HCT116 (cell line): ENCODE measurements at regions not wholly inside any gene's neighbourhood (a gene's known extent, or its start where the extent isn't known, plus 50 kb on each side); places are given as distances from the start of the nearest gene placed in this dataset.

Experiments
- ATAC-seq: fragments of 200-7000 bp; cut with Tn5 transposase; 2 replicates; pipeline ENCODE4 v1.9.1; 2020; ENCODE audit warnings: mild to moderate bottlenecking, moderate library complexity
- BruUV-seq: library from RNA; stranded (reverse); fragments of 400-500 nt; replicated peaks from 2 replicates; lab custom pipeline; 2021; lab: Mats Ljungman, UMichigan
- CTCF ChIA-PET: fragments of 300-600 bp; sonication (Branson Sonifier 250); formaldehyde crosslinking; loops from one replicate; lab custom pipeline; 2021; ENCODE audit warnings: antibody characterized with exemption; lab: Charles Lee
- POLR2A ChIA-PET: fragments of 300-600, 350-600 bp; sonication (Branson Sonifier 250); formaldehyde crosslinking; loops from one replicate; lab custom pipeline; 2021; ENCODE audit warnings: antibody characterized with exemption; lab: Charles Lee
- RAD21 ChIA-PET, 2 experiments: fragments of 300-600 bp; sonication (Branson Sonifier 250); formaldehyde crosslinking; loops; one replicate each; lab custom pipeline; 2023; ENCODE audit warnings: low total read pairs in 2 of 2; ENCODE audit not compliant: uncharacterized antibody in 2 of 2, unreplicated experiment in 2 of 2, low non-redundant PET in 1 of 2; lab: Charles Lee
- DNase-seq: peaks from one replicate; pipeline ENCODE4 v3.0.0-alpha.2; 2010; ENCODE audit warnings: low read depth, low spot score
- H2AFZ ChIP-seq: fragments of 200-600 bp; shearing (Covaris generic), sonication (generic); 2 replicates; pipeline ENCODE4 v1.6.1; 2017; ENCODE audit warnings: low read depth, mixed run types, mixed read lengths, antibody characterized with exemption, low read length; ENCODE audit not compliant: poor library complexity, severe bottlenecking
- H3K27ac ChIP-seq: 2 replicates; pipeline ENCODE4 v1.5.1; 2012; ENCODE audit warnings: low read depth, low read length
- H3K27me3 ChIP-seq: fragments of 200-600 bp; sonication (generic); 2 replicates; pipeline ENCODE4 v1.6.1; 2016; ENCODE audit warnings: mixed run types, low read length, mixed read lengths; ENCODE audit not compliant: insufficient read depth
- H3K36me3 ChIP-seq, 2 experiments: fragments of 200-500 bp in 1 of 2; fragments of 200-600 bp in 1 of 2; sonication (Bioruptor generic) in 1 of 2; sonication (generic) in 1 of 2; 2 replicates each; pipeline versions ENCODE4 v1.5.1 to v1.6.1; 2014 to 2016; ENCODE audit warnings: low read length in 2 of 2, inconsistent platforms in 1 of 2, mixed read lengths in 1 of 2, mixed run types in 1 of 2; ENCODE audit not compliant: insufficient read depth in 2 of 2, control insufficient read depth in 1 of 2
- H3K4me1 ChIP-seq, 2 experiments: fragments of 200-600 bp in 1 of 2; sonication (generic) in 1 of 2; 2 replicates each; pipeline versions ENCODE4 v1.5.1 to v1.6.1; 2012 to 2017; ENCODE audit warnings: low read length in 2 of 2, inconsistent platforms in 1 of 2, mild to moderate bottlenecking in 1 of 2, mixed read lengths in 1 of 2, mixed run types in 1 of 2, moderate library complexity in 1 of 2; ENCODE audit not compliant: insufficient read depth in 2 of 2, control insufficient read depth in 1 of 2
- H3K4me2 ChIP-seq: fragments of 200-600 bp; sonication (generic); 2 replicates; pipeline ENCODE4 v1.6.1; 2017; ENCODE audit warnings: mixed run types, low read length, mixed read lengths
- H3K4me3 ChIP-seq, 2 experiments: fragments of 200-600 bp in 1 of 2; sonication (generic) in 1 of 2; replicated peaks in 1 of 2; 2 replicates each; pipeline ENCODE4 v1.5.1; 2011 to 2016; ENCODE audit warnings: low read length in 2 of 2, control low read depth in 1 of 2, low read depth in 1 of 2, mild to moderate bottlenecking in 1 of 2, mixed read lengths in 1 of 2, mixed run types in 1 of 2
- H3K79me2 ChIP-seq: fragments of 200-600 bp; sonication (generic); 2 replicates; pipeline ENCODE4 v1.6.1; 2017; ENCODE audit warnings: mild to moderate bottlenecking, mixed run types, low read length, moderate library complexity, mixed read lengths; ENCODE audit not compliant: insufficient read depth
- H3K9ac ChIP-seq: fragments of 200-600 bp; sonication (generic); 2 replicates; pipeline ENCODE4 v1.6.1; 2016; ENCODE audit warnings: low read length, mixed read lengths
- H3K9me2 ChIP-seq: fragments of 200-600 bp; sonication (generic), shearing (Covaris generic); 2 replicates; pipeline ENCODE4 v1.6.1; 2017; ENCODE audit warnings: mixed run types, mild to moderate bottlenecking, moderate library complexity; ENCODE audit not compliant: insufficient read depth
- H3K9me3 ChIP-seq, 2 experiments: fragments of 200-500 bp in 1 of 2; fragments of 200-600 bp in 1 of 2; sonication (Bioruptor generic) in 1 of 2; sonication (generic) in 1 of 2; 2 replicates each; pipeline ENCODE4 v1.6.1; 2014 to 2017; ENCODE audit warnings: low read length in 2 of 2, mixed read lengths in 2 of 2, inconsistent platforms in 1 of 2, low read depth in 1 of 2, mild to moderate bottlenecking in 1 of 2, mixed run types in 1 of 2, moderate library complexity in 1 of 2; ENCODE audit not compliant: control insufficient read depth in 1 of 2, insufficient read depth in 1 of 2
- H4K20me1 ChIP-seq: fragments of 200-600 bp; sonication (generic), shearing (Covaris generic); 2 replicates; pipeline ENCODE4 v1.6.1; 2017; ENCODE audit warnings: mixed run types, mild to moderate bottlenecking, moderate library complexity; ENCODE audit not compliant: insufficient read depth
- EGR1 ChIP-seq: IDR thresholded peaks from 2 replicates; pipeline ENCODE4 v1.6.1; 2012; ENCODE audit warnings: low read depth
- ELF1 ChIP-seq: IDR thresholded peaks from 2 replicates; pipeline ENCODE4 v1.6.1; 2012; ENCODE audit warnings: low read depth, borderline replicate concordance
- EZH2phosphoT487 ChIP-seq: fragments of 200-600 bp; IDR thresholded peaks from 2 replicates; pipeline ENCODE4 v1.6.1; 2018; ENCODE audit warnings: antibody characterized with exemption, borderline replicate concordance
- FOSL1 ChIP-seq: IDR thresholded peaks from 2 replicates; pipeline ENCODE4 v1.6.1; 2012; ENCODE audit warnings: low read depth
- RAD21 ChIP-seq: IDR thresholded peaks from 2 replicates; pipeline ENCODE4 v1.6.1; 2012; ENCODE audit warnings: low read depth, mild to moderate bottlenecking
- SIN3A ChIP-seq: IDR thresholded peaks from 2 replicates; pipeline ENCODE4 v1.6.1; 2012; ENCODE audit warnings: low read depth
- TCF7L2 ChIP-seq: IDR thresholded peaks from 2 replicates; pipeline ENCODE4 v1.7.0; 2011; ENCODE audit warnings: borderline replicate concordance, inconsistent platforms; ENCODE audit not compliant: insufficient read depth, insufficient read length; ENCODE audit errors: extremely low read depth
- YY1 ChIP-seq: IDR thresholded peaks from 2 replicates; pipeline ENCODE4 v1.6.1; 2011; ENCODE audit warnings: low read length, low read depth, moderate library complexity, mild to moderate bottlenecking; ENCODE audit not compliant: insufficient replicate concordance; ENCODE audit errors: extremely low read depth
- ZNF274 ChIP-seq: fragments of 200-500 bp; sonication (Bioruptor generic); IDR thresholded peaks from 2 replicates; pipeline ENCODE4 v1.6.1; 2014; ENCODE audit warnings: mild to moderate bottlenecking, low read depth, low read length, inconsistent platforms
- intact Hi-C: fragments of 100-400 bp; cut with micrococcal nuclease; formaldehyde crosslinking; loops from 2 replicates; pipeline ENCODE4 v1.10.0; 2022
- TF ChIP-seq, protein P1 (sequence below): IDR thresholded peaks from 2 replicates; pipeline ENCODE4 v1.6.1; 2011; ENCODE audit warnings: mild to moderate bottlenecking, low read length, moderate library complexity; ENCODE audit not compliant: insufficient replicate concordance; ENCODE audit errors: extremely low read depth
- TF ChIP-seq, protein P2 (sequence below): IDR thresholded peaks from 2 replicates; pipeline ENCODE4 v1.6.1; 2012

DNA sequence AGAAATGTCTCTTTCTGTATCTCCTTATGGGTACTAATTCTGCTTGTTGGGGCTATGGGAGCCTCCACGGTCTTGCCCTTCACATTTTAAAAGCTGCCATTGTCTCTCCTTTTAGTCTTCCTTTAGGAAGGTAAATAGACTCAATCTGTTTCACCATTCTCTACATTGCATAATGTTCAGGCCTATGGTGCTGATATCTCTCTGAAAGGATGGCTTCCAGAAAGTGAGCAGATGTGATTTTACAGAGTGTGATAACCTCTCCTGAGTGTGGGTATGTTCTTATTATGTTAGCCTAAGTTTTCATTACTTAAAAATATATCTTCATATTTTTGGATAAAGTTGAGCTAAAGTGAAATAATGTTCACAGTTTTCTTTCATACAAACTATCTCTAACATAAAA, 254.0 kb upstream of the PITX2 start:
- intact Hi-C loops, result no loop called here
- Histone ChIP-seq H3K9me3 (no peaks in the 10 kb centered on the region), H3K4me2 (no peak overlapping the region), H3K9me2 (no peaks in the 10 kb centered on the region), H3K27ac (no peak overlapping the region), H3K27me3 (no peaks in the 10 kb centered on the region), H4K20me1 (no peaks in the 10 kb centered on the region), H3K79me2 (no peaks in the 10 kb centered on the region), H3K4me3 (no peak overlapping the region), H2AFZ (no peak overlapping the region), H3K4me1 (peaks cover 0 to 18% of the 10 kb centered on the region in 2 experiments; a peak in 2 of 4 replicates), H3K9ac (no peak overlapping the region), H3K36me3 (no peaks in the 10 kb centered on the region)
- ChIA-PET CTCF (no interaction called here), RAD21 (no interaction called here), POLR2A (no interaction called here)
- ATAC-seq (no peak), DNase-seq (no peak)
- no peak for TF ChIP-seq ELF1
- no peak for TF ChIP-seq SIN3A
- no peak for TF ChIP-seq FOSL1
- no peak for TF ChIP-seq EGR1
- no peak for TF ChIP-seq EZH2phosphoT487
- TF ChIP-seq, protein P1, sequence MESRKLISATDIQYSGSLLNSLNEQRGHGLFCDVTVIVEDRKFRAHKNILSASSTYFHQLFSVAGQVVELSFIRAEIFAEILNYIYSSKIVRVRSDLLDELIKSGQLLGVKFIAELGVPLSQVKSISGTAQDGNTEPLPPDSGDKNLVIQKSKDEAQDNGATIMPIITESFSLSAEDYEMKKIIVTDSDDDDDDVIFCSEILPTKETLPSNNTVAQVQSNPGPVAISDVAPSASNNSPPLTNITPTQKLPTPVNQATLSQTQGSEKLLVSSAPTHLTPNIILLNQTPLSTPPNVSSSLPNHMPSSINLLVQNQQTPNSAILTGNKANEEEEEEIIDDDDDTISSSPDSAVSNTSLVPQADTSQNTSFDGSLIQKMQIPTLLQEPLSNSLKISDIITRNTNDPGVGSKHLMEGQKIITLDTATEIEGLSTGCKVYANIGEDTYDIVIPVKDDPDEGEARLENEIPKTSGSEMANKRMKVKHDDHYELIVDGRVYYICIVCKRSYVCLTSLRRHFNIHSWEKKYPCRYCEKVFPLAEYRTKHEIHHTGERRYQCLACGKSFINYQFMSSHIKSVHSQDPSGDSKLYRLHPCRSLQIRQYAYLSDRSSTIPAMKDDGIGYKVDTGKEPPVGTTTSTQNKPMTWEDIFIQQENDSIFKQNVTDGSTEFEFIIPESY, result no peak
- TF ChIP-seq, protein P2, sequence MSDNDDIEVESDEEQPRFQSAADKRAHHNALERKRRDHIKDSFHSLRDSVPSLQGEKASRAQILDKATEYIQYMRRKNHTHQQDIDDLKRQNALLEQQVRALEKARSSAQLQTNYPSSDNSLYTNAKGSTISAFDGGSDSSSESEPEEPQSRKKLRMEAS, result no peak
- TF ChIP-seq YY1, result no peak
- no peak for TF ChIP-seq RAD21
- TF ChIP-seq TCF7L2, result no peak
- no peak for TF ChIP-seq ZNF274
- no TSS peak for BruUV-seq
